Osteoblast (primary cell): ENCODE measurements at regions not wholly inside any gene's neighbourhood (a gene's known extent, or its start where the extent isn't known, plus 50 kb on each side); places are given as distances from the start of the nearest gene placed in this dataset.

Experiments used
- DNase-seq: peaks from one replicate; pipeline ENCODE4 v3.0.0; 2011; ENCODE audit warnings: low spot score, mixed read lengths; ENCODE audit not compliant: insufficient read length; ENCODE audit errors: missing footprints
- H2AFZ ChIP-seq: 2 replicates; pipeline ENCODE4 v1.6.0; 2011; ENCODE audit warnings: mild to moderate bottlenecking, low read length
- H3K27ac ChIP-seq: 2 replicates; pipeline ENCODE4 v1.5.1; 2011; ENCODE audit warnings: mild to moderate bottlenecking, low read depth, low read length, moderate library complexity
- H3K27me3 ChIP-seq: 2 replicates; pipeline ENCODE4 v1.6.0; 2012; ENCODE audit warnings: mild to moderate bottlenecking, control low read depth, inconsistent platforms, low read length, moderate library complexity; ENCODE audit not compliant: insufficient read depth
- H3K36me3 ChIP-seq: 2 replicates; pipeline ENCODE4 v1.5.1; 2011; ENCODE audit warnings: mild to moderate bottlenecking, low read length, control low read depth, moderate library complexity; ENCODE audit not compliant: insufficient read depth
- H3K4me1 ChIP-seq: 2 replicates; pipeline ENCODE4 v1.5.1; 2011; ENCODE audit warnings: mild to moderate bottlenecking, low read length, control low read depth, moderate library complexity; ENCODE audit not compliant: insufficient read depth
- H3K4me2 ChIP-seq: 2 replicates; pipeline ENCODE4 v1.6.0; 2011; ENCODE audit warnings: mild to moderate bottlenecking, low read length; ENCODE audit not compliant: insufficient read depth
- H3K4me3 ChIP-seq: fragments of 200-600 bp; sonication (generic); 3 replicates; pipeline ENCODE4 v1.5.1; 2012; ENCODE audit warnings: mild to moderate bottlenecking, low read length, inconsistent platforms; ENCODE audit not compliant: insufficient read depth
- H3K79me2 ChIP-seq: 2 replicates; pipeline ENCODE4 v1.6.0; 2012; ENCODE audit warnings: mild to moderate bottlenecking, low read length, control low read depth, inconsistent platforms; ENCODE audit not compliant: insufficient read depth
- H3K9me3 ChIP-seq: 2 replicates; pipeline ENCODE4 v1.5.1; 2011; ENCODE audit warnings: low read depth, low read length, control low read depth
- H4K20me1 ChIP-seq: 2 replicates; pipeline ENCODE4 v1.6.0; 2012; ENCODE audit warnings: mild to moderate bottlenecking, low read length, control low read depth; ENCODE audit not compliant: insufficient read depth
- CTCF ChIP-seq: IDR thresholded peaks from 2 replicates; pipeline ENCODE4 v1.5.1; 2011; ENCODE audit warnings: mild to moderate bottlenecking, low read depth, low read length, moderate library complexity; ENCODE audit errors: extremely low read depth

- H3K9me3 ChIP-seq = no peaks in the 10 kb centered on the region
- H3K4me2 ChIP-seq = no peak overlapping the region
- no peaks in the 10 kb centered on the region for H3K79me2 ChIP-seq
- no peaks in the 10 kb centered on the region for H4K20me1 ChIP-seq
- no peak overlapping the region for H2AFZ ChIP-seq
- DNase-seq = no peak
- H3K4me3 ChIP-seq = no peak overlapping the region
- no peaks in the 10 kb centered on the region for H3K4me1 ChIP-seq
- no peaks in the 10 kb centered on the region for H3K36me3 ChIP-seq
- no peak overlapping the region for H3K27ac ChIP-seq
- H3K27me3 ChIP-seq = no peaks in the 10 kb centered on the region
- no peak for TF ChIP-seq CTCF
Observed at GRCh38 chr6:105667056-105667455, 264.2 kb upstream of the PREP start.

GRCh38 chr6:105664931-105665330 lies 262.0 kb upstream of the PREP start:
- DNase-seq = no peak
- no peaks in the 10 kb centered on the region for H3K4me1 ChIP-seq
- no peaks in the 10 kb centered on the region for H4K20me1 ChIP-seq
- H3K79me2 ChIP-seq = no peaks in the 10 kb centered on the region
- H3K27ac ChIP-seq = no peak overlapping the region
- no peaks in the 10 kb centered on the region for H3K9me3 ChIP-seq
- no peak overlapping the region for H3K4me3 ChIP-seq
- H2AFZ ChIP-seq = no peak overlapping the region
- no peaks in the 10 kb centered on the region for H3K36me3 ChIP-seq
- H3K4me2 ChIP-seq = no peak overlapping the region
- no peaks in the 10 kb centered on the region for H3K27me3 ChIP-seq
- no peak for TF ChIP-seq CTCF

GRCh38 chr6:105651969-105652368 lies 249.1 kb upstream of the PREP start:
- Histone ChIP-seq H4K20me1 (no peaks in the 10 kb centered on the region), H3K4me3 (no peak overlapping the region), H3K27me3 (peaks cover 11% of the 10 kb centered on the region), H2AFZ (no peak overlapping the region), H3K9me3 (no peaks in the 10 kb centered on the region), H3K79me2 (no peaks in the 10 kb centered on the region), H3K4me2 (no peak overlapping the region), H3K4me1 (no peaks in the 10 kb centered on the region), H3K27ac (no peak overlapping the region), H3K36me3 (no peaks in the 10 kb centered on the region)
- TF ChIP-seq CTCF = no peak
- no peak for DNase-seq

- no peaks in the 10 kb centered on the region for H3K79me2 ChIP-seq
- peaks cover 11% of the 10 kb centered on the region for H3K27me3 ChIP-seq
- no peak overlapping the region for H3K4me3 ChIP-seq
- no peaks in the 10 kb centered on the region for H3K9me3 ChIP-seq
- no peak overlapping the region for H2AFZ ChIP-seq
- no peak for DNase-seq
- TF ChIP-seq CTCF = no peak
- H3K4me2 ChIP-seq = no peak overlapping the region
- no peak overlapping the region for H3K27ac ChIP-seq
- no peaks in the 10 kb centered on the region for H4K20me1 ChIP-seq
- no peaks in the 10 kb centered on the region for H3K36me3 ChIP-seq
- H3K4me1 ChIP-seq = no peaks in the 10 kb centered on the region
Observed at GRCh38 chr6:105650347-105650746, 247.5 kb upstream of the PREP start.
